ENCODE measurements at regions not wholly inside any gene's neighbourhood (a gene's known extent, or its start where the extent isn't known, plus 50 kb on each side); places are given as distances from the start of the nearest gene placed in this dataset.

- TF ChIP-seq ATF3 (CRISPR knock-in tag; IDR thresholded peaks at IDR 0.05) (no peak), ZSCAN5A (CRISPR knock-in tag; IDR thresholded peaks at IDR 0.05; ENCODE audit: borderline replicate concordance) (no peak), SRF (IDR thresholded peaks at IDR 0.05; ENCODE audit: low read depth, low read length) (no peak), ZSCAN29 (CRISPR knock-in tag; conservative IDR thresholded peaks at IDR 0.05) (no peak), GRHL1 (CRISPR knock-in tag; conservative IDR thresholded peaks at IDR 0.05) (no peak), PRDM15 (CRISPR knock-in tag; IDR thresholded peaks at IDR 0.05) (no peak), CTCF (CRISPR knock-in tag; IDR thresholded peaks at IDR 0.05) (no peak)
Measured at GRCh38 chr6:120173250-120173649, 823.7 kb upstream of the MAN1A1 start.
